H1 (cell line): ENCODE measurements at regions not wholly inside any gene's neighbourhood (a gene's known extent, or its start where the extent isn't known, plus 50 kb on each side); places are given as distances from the start of the nearest gene placed in this dataset.

Experiments used
- BACH1 ChIP-seq: IDR thresholded peaks from 2 replicates; pipeline ENCODE4 v1.6.1; 2012; ENCODE audit warnings: low read length, improper control_type of control experiment
- CBX5 ChIP-seq: fragments of 300-800, 300-1000 bp; sonication (generic); IDR thresholded peaks from 2 replicates; pipeline ENCODE4 v1.7.1; 2016; ENCODE audit warnings: antibody characterized with exemption, low read length, low read depth
- CREB1 ChIP-seq: IDR thresholded peaks from 2 replicates; pipeline ENCODE4 v1.6.1; 2012; ENCODE audit warnings: inconsistent platforms
- CTCF ChIP-seq, 3 experiments: IDR thresholded peaks; 1 replicate in 2 of 3; 2 replicates in 1 of 3; pipeline versions ENCODE4 v1.5.1 to v1.6.1; 2011; ENCODE audit warnings: low read length in 3 of 3, mild to moderate bottlenecking in 3 of 3, inconsistent platforms in 2 of 3, low read depth in 1 of 3, moderate library complexity in 1 of 3; ENCODE audit not compliant: insufficient read depth in 1 of 3; ENCODE audit errors: control extremely low read depth in 1 of 3
- E2F6 ChIP-seq: IDR thresholded peaks from 2 replicates; pipeline ENCODE4 v1.6.1; 2012; ENCODE audit warnings: inconsistent platforms
- EZH2 ChIP-seq: fragments of 200-600 bp; sonication (generic); IDR thresholded peaks from 2 replicates; pipeline ENCODE4 v1.7.1; 2012; ENCODE audit warnings: low read depth, mild to moderate bottlenecking, moderate library complexity, low read length, inconsistent platforms; ENCODE audit not compliant: severe bottlenecking
- POLR2A ChIP-seq, 2 experiments: IDR thresholded peaks; 1 replicate in 1 of 2; 2 replicates in 1 of 2; pipeline ENCODE4 v1.6.1; 2011; ENCODE audit warnings: low read depth in 2 of 2, low read length in 2 of 2, mild to moderate bottlenecking in 2 of 2; ENCODE audit errors: control extremely low read depth in 1 of 2
- POLR2AphosphoS5 ChIP-seq: IDR thresholded peaks from 2 replicates; pipeline ENCODE4 v1.6.1; 2011; ENCODE audit warnings: low read depth, low read length
- RFX5 ChIP-seq: IDR thresholded peaks from 2 replicates; pipeline ENCODE4 v1.6.1; 2011; ENCODE audit warnings: low read depth, low read length, improper control_type of control experiment, borderline replicate concordance
- RNF2 ChIP-seq: fragments of 200-900, 300-1000 bp; sonication (generic); IDR thresholded peaks from 2 replicates; pipeline ENCODE4 v1.7.1; 2016; ENCODE audit warnings: borderline replicate concordance, low read depth, mild to moderate bottlenecking, antibody characterized with exemption, low read length; ENCODE audit not compliant: poor library complexity, severe bottlenecking; ENCODE audit errors: missing control alignments
- SAP30 ChIP-seq: fragments of 300-600 bp; sonication (generic); IDR thresholded peaks from 2 replicates; pipeline ENCODE4 v1.7.1; 2012; ENCODE audit warnings: low read length, moderate library complexity, mild to moderate bottlenecking, inconsistent platforms; ENCODE audit not compliant: insufficient read depth, insufficient replicate concordance
- SIN3A ChIP-seq, 2 experiments: IDR thresholded peaks in 1 of 2; conservative IDR thresholded peaks in 1 of 2; 2 replicates each; pipeline ENCODE4 v1.6.1; 2011 to 2012; ENCODE audit warnings: low read length in 2 of 2, improper control_type of control experiment in 1 of 2, low read depth in 1 of 2, mild to moderate bottlenecking in 1 of 2
- SP1 ChIP-seq: IDR thresholded peaks from 2 replicates; pipeline ENCODE4 v1.6.1; 2011; ENCODE audit warnings: low read depth, low read length
- TAF1 ChIP-seq: IDR thresholded peaks from 2 replicates; pipeline ENCODE4 v1.6.1; 2011; ENCODE audit warnings: mild to moderate bottlenecking, low read depth, low read length

- TF ChIP-seq POLR2AphosphoS5 (no peak), CTCF (IDR thresholded peaks at IDR 0.05; ENCODE audit: control extremely low read depth in 1 of 3, insufficient read depth in 1 of 3, low read depth in 1 of 3, low read length in 3 of 3) (no peak), EZH2 (no peak), SIN3A (conservative IDR thresholded peaks at IDR 0.05 in 1 of 2, IDR thresholded peaks at IDR 0.05 in 1 of 2; ENCODE audit: low read depth in 1 of 2, low read length in 2 of 2) (no peak), TAF1 (no peak), RNF2 (no peak), SAP30 (no peak), POLR2A (IDR thresholded peaks at IDR 0.05; ENCODE audit: control extremely low read depth in 1 of 2, low read depth in 2 of 2, low read length in 2 of 2) (no peak), CBX5 (no peak), E2F6 (no peak), RFX5 (no peak), BACH1 (no peak), CREB1 (no peak), SP1 (no peak)
Observed at GRCh38 chr5:60335913-60336312, 364.1 kb downstream of the DEPDC1B start.
